Urinary bladder (tissue), 3 donors: ENCODE measurements at regions not wholly inside any gene's neighbourhood (a gene's known extent, or its start where the extent isn't known, plus 50 kb on each side); places are given as distances from the start of the nearest gene placed in this dataset.
A peak's percentile ranks its signal among the peaks of the same experiment; 100 is the strongest.

ENCODE experiments used
- DNase-seq: peaks from one replicate; pipeline ENCODE4 v3.0.0-alpha.2; 2015; ENCODE audit errors: extremely low spot score
- H3K27ac ChIP-seq: one replicate; pipeline ENCODE4 v1.5.1; 2013; ENCODE audit warnings: low read depth, mild to moderate bottlenecking, moderate library complexity
- H3K36me3 ChIP-seq: one replicate; pipeline ENCODE4 v1.6.1; 2013; ENCODE audit warnings: mild to moderate bottlenecking, moderate library complexity; ENCODE audit not compliant: insufficient read depth
- H3K4me1 ChIP-seq: one replicate; pipeline ENCODE4 v1.6.1; 2013; ENCODE audit warnings: mild to moderate bottlenecking, moderate library complexity; ENCODE audit not compliant: insufficient read depth
- H3K4me3 ChIP-seq: one replicate; pipeline ENCODE4 v1.5.1; 2013; ENCODE audit warnings: low read depth, low read length
- WGBS: extraction: QIAGEN DNeasy Blood & Tissue Kit; methylation state at CpG from one replicate; pipeline ENCODE4 v1.1.7; 2013; 5-methylcytosine and 5-hydroxymethylcytosine counted together
- donor health status: healthy with polysubstance abuse.
- donor health status: healthy.

- WGBS = 66% methylated on average over 5 of the region's 5 CpGs
- no peak for DNase-seq
These were observed 56.3 kb downstream of the SLC24A2 start for GRCh38 chr9:19732441-19732951.

DNA sequence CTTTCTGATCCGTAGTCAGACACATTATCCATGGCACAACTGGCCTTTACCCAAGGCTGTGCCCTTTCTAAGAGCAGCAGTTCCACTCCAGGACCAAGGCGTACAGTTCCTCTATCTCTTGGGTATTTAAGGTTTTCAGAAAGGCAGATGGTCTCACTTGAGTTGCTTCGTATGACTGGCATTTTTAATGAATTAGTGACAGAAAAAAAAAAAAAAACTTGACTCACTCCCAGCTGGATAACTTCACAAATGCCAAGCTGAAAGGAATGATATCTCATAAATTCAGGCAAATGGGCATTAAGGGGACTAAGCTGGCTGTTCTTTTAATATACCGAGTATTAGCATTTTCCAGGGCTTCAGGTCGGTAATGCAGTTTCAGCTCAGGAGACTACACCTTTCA, 60.7 kb downstream of the SLC24A2 start:
- Histone ChIP-seq H3K27ac (no peak overlapping the region), H3K4me3 (no peak overlapping the region), H3K36me3 (no peaks in the 10 kb centered on the region), H3K4me1 (no peaks in the 10 kb centered on the region)
- DNase-seq = no peak
- whole genome bisulfite sequencing = 66% methylated on average over 5 of the region's 5 CpGs

More at GRCh38 chr9:19732441-19732951, 56.3 kb downstream of the SLC24A2 start:
- Histone ChIP-seq H3K27ac (no peak overlapping the region), H3K4me3 (no peak overlapping the region), H3K4me1 (no peaks in the 10 kb centered on the region), H3K36me3 (no peaks in the 10 kb centered on the region)

DNA sequence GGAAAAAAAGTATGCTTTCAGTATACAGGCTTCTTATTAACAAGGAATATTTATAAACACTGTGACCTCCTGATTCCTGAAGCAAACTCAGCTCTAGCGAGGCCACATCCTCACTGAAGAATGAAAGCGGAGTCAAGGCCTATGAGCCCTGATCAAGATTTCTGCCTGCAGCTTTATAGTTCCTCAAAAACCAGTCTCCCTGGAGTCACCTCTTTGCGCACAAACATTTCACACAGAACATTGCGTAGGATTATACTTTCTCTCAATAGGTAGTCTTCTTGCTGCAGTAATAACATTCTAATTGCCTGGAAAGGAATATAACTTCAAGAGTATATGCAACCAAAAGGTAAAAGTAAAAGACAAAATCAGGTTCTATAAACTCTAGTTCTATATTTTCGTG, 62.9 kb downstream of the SLC24A2 start:
- Histone ChIP-seq H3K4me3 (no peak overlapping the region), H3K36me3 (no peaks in the 10 kb centered on the region), H3K27ac (no peak overlapping the region), H3K4me1 (no peaks in the 10 kb centered on the region)
- 82% methylated on average over 5 of the region's 5 CpGs for WGBS
- no peak for DNase-seq

DNA sequence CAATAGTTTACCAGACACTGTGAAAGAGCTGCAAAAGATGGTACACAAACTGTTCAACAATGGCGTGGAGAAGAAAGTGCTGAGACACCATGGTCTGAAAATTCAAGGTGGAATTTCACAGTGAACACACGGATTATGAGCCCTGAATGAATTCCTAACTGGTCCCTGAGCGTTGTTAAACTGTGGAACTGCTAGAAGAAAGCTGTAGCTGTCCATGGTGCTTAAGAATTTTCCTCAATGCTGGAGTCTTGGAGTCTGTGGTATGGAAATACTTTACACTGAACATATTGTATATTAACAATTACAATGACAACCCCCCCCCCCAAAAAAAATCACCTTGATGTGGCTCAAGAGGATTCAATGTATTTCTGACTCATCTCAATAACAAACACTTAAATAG, 68.5 kb downstream of the SLC24A2 start:
- H3K4me1 ChIP-seq = no peaks in the 10 kb centered on the region
- 18% methylated on average over 3 of the region's 3 CpGs for WGBS
- H3K27ac ChIP-seq = no peak overlapping the region
- peak; percentile 8 for DNase-seq
- no peak overlapping the region for H3K4me3 ChIP-seq
- no peaks in the 10 kb centered on the region for H3K36me3 ChIP-seq

DNA sequence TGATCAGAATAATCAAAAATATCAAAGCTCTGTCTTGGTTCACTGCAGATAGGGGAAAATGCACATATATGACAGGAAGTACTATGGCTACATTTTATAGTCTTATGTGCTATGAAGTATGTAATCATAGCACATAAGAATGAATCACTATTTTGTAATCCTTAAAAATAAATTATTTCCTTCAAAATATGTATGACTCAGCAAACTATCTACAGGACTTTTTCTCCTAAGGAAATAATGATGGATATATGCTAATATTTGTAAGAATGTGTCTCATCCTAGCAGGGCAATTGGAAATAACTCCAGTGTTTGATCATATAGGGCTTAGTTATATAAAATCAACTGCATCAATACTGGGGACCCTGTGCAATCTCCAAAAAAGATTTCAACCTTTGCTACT, 85.1 kb downstream of the SLC24A2 start:
- no peak for DNase-seq
- no peak overlapping the region for H3K27ac ChIP-seq
- H3K4me3 ChIP-seq = no peak overlapping the region
- H3K36me3 ChIP-seq = no peaks in the 10 kb centered on the region
- H3K4me1 ChIP-seq = no peaks in the 10 kb centered on the region

GRCh38 chr9:19701991-19702390, 86.8 kb downstream of the SLC24A2 start:
- no peaks in the 10 kb centered on the region for H3K4me1 ChIP-seq
- H3K36me3 ChIP-seq = no peaks in the 10 kb centered on the region
- no peak overlapping the region for H3K27ac ChIP-seq
- H3K4me3 ChIP-seq = no peak overlapping the region
- 34% methylated on average over 2 of the region's 2 CpGs for WGBS
- no peak for DNase-seq

- DNase-seq = no peak
- H3K4me3 ChIP-seq = no peak overlapping the region
- no peak overlapping the region for H3K27ac ChIP-seq
- no peaks in the 10 kb centered on the region for H3K4me1 ChIP-seq
- WGBS = 88% methylated on average over 6 of the region's 6 CpGs
- H3K36me3 ChIP-seq = no peaks in the 10 kb centered on the region
These were observed 87.6 kb downstream of the SLC24A2 start for GRCh38 chr9:19701274-19701673.

- Histone ChIP-seq H3K36me3 (no peaks in the 10 kb centered on the region), H3K4me1 (no peaks in the 10 kb centered on the region), H3K4me3 (no peak overlapping the region), H3K27ac (no peak overlapping the region)
- 71% methylated on average over 3 of the region's 3 CpGs for WGBS
- DNase-seq = no peak
These were observed 88.1 kb downstream of the SLC24A2 start for GRCh38 chr9:19700699-19701098.

GRCh38 chr9:19699756-19700155, 89.1 kb downstream of the SLC24A2 start:
- no peak overlapping the region for H3K4me3 ChIP-seq

DNA sequence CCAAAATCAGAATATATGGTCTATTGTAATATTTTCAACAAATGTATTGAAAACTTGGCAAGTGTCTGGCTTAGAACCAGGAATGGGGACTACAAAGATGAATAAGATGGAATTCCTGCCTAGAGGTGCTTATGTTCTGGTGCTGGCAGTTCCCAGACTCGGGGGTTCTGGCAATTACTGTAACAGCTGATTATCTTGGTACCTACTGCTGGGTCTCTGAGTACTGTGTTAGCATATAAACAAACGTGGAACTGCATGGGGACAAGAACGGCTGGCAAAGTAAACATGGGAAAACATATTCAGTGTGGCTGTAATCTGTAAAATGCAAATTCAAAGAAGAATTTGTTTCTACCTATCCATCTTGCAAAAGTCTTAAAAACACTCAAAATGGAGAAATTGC, 89.9 kb downstream of the SLC24A2 start:
- H3K27ac ChIP-seq = no peak overlapping the region
- WGBS = 28% methylated on average over 3 of the region's 3 CpGs
- H3K4me1 ChIP-seq = no peaks in the 10 kb centered on the region
- DNase-seq = no peak
- H3K36me3 ChIP-seq = no peaks in the 10 kb centered on the region
- H3K4me3 ChIP-seq = no peak overlapping the region

More at GRCh38 chr9:19699756-19700155, 89.1 kb downstream of the SLC24A2 start:
- no peak for DNase-seq
- H3K36me3 ChIP-seq = no peaks in the 10 kb centered on the region
- H3K27ac ChIP-seq = no peak overlapping the region
- no peaks in the 10 kb centered on the region for H3K4me1 ChIP-seq
- WGBS = 31% methylated on average over 3 of the region's 3 CpGs

- no peaks in the 10 kb centered on the region for H3K4me1 ChIP-seq
- WGBS = 81% methylated on average over 3 of the region's 3 CpGs
- no peak overlapping the region for H3K4me3 ChIP-seq
- no peak overlapping the region for H3K27ac ChIP-seq
- no peak for DNase-seq
- H3K36me3 ChIP-seq = no peaks in the 10 kb centered on the region
These were observed 94.2 kb downstream of the SLC24A2 start for GRCh38 chr9:19694601-19695000.

DNA sequence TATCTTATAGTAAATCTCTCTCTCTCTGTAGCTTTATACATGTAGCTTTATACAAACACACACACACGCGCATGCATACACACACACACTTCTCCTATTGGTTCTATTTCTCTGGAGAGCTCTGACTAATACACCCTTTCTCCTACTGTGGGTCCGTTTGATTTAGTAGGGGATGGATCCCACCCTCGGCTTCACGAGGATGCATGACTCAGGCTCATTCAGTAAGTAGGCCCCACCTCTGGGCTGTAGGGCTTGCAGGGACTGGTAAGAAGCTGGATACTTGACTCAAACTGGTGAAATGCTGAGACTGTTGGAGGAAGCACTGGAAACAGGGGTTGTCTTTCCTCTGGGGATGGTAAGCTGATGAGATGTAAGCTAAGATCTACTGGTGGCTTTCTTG, 98.7 kb downstream of the SLC24A2 start:
- Histone ChIP-seq H3K36me3 (no peaks in the 10 kb centered on the region), H3K4me1 (no peaks in the 10 kb centered on the region), H3K4me3 (no peak overlapping the region), H3K27ac (no peak overlapping the region)
- WGBS = 75% methylated on average over 5 of the region's 5 CpGs
- DNase-seq = no peak

DNA sequence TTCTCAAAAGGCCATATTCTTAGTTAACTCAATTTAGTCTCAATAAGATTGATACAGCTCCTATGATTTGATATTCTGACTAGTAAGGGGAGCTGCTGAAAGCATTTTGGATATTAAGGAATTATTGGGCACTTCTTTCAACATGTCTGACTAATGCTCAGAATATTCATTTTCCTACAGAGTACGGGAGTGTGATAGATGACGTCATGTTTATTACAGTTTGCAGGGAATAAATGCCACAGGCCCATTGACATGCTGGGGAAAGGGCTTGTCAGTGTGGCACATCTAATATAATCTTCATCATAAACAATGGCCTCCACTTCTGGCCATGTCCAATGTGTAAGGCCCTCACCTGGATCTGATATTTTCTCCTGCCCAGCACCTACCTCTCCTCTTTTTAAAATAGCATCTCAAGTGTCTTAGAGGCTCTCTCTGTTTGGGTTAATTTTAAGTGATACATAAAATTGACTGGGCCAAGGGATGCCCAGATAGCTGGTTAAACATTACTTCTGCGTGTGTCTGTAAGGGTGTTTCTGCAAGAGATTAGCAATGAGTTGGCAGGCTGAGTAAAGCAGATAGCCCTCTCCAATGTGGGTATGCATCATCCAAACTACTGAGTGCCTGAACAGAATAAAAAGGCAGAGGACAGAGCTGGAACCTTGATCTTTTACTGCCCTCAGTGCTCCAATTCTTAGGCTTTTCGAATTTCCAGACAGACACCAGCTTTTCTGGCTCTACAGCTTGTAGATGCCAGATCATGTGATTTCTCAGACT, 99.3 kb downstream of the SLC24A2 start:
- H3K4me3 ChIP-seq = no peak overlapping the region
- WGBS = 73% methylated on average over 4 of the region's 4 CpGs
- no peak for DNase-seq
- no peaks in the 10 kb centered on the region for H3K4me1 ChIP-seq
- no peaks in the 10 kb centered on the region for H3K36me3 ChIP-seq
- H3K27ac ChIP-seq = no peak overlapping the region

DNA sequence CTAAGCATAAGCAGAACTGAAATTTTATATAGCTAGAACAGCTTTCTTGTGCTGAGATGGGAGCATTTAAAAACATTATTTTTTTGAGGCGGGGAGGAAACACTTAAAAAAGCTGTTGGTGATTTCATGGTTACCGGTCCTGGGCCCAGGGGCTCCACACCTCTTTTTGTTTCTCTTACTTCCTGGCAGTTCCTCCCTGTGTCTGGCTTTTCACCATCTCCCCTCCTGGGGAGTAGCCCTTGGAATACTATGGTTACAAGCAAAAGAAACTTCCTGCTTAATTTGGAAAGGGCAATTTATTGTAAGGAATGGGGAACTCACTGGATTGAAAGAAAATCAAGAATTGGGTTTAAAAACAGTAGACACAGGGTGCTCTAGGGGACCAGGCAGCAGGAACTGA, 105.1 kb downstream of the SLC24A2 start:
- no peak overlapping the region for H3K27ac ChIP-seq
- no peak overlapping the region for H3K4me3 ChIP-seq
- H3K36me3 ChIP-seq = no peaks in the 10 kb centered on the region
- no peak for DNase-seq
- no peaks in the 10 kb centered on the region for H3K4me1 ChIP-seq
- 77% methylated on average over 2 of the region's 2 CpGs for WGBS
